ENCODE measurements at regions not wholly inside any gene's neighbourhood (a gene's known extent, or its start where the extent isn't known, plus 50 kb on each side); places are given as distances from the start of the nearest gene placed in this dataset.

GRCh38 chr5:67917561-67917960 is 298.0 kb upstream of the PIK3R1 start:
- TF ChIP-seq REST (IDR thresholded peaks at IDR 0.05; ENCODE audit: insufficient read depth in 1 of 2, low read depth in 2 of 2, low read length in 2 of 2) (no peak), TAF1 (IDR thresholded peaks at IDR 0.05; ENCODE audit: borderline replicate concordance, insufficient read depth, low read length) (no peak), SIN3A (IDR thresholded peaks at IDR 0.05; ENCODE audit: borderline replicate concordance, insufficient read depth, low read length) (no peak), POLR2AphosphoS5 (IDR thresholded peaks at IDR 0.05; ENCODE audit: low read depth, low read length) (no peak), FOXP2 (optimal IDR thresholded peaks at IDR 0.05; ENCODE audit: borderline replicate concordance, extremely low read depth, extremely low read length, insufficient read depth) (no peak)

- no peak for TF ChIP-seq TAF1 (IDR thresholded peaks at IDR 0.05; ENCODE audit: borderline replicate concordance, insufficient read depth, low read length)
- no peak for TF ChIP-seq FOXP2 (optimal IDR thresholded peaks at IDR 0.05; ENCODE audit: borderline replicate concordance, extremely low read depth, extremely low read length, insufficient read depth)
- no peak for TF ChIP-seq REST (IDR thresholded peaks at IDR 0.05; ENCODE audit: insufficient read depth in 1 of 2, low read depth in 2 of 2, low read length in 2 of 2)
- no peak for TF ChIP-seq SIN3A (IDR thresholded peaks at IDR 0.05; ENCODE audit: borderline replicate concordance, insufficient read depth, low read length)
- TF ChIP-seq POLR2AphosphoS5 (IDR thresholded peaks at IDR 0.05; ENCODE audit: low read depth, low read length) = no peak
Observed at GRCh38 chr5:67910546-67910945, 305.0 kb upstream of the PIK3R1 start.

GRCh38 chr5:67908126-67908765 is 307.3 kb upstream of the PIK3R1 start:
- no peak for TF ChIP-seq POLR2AphosphoS5 (IDR thresholded peaks at IDR 0.05; ENCODE audit: low read depth, low read length)
- TF ChIP-seq REST (IDR thresholded peaks at IDR 0.05; ENCODE audit: insufficient read depth in 1 of 2, low read depth in 2 of 2, low read length in 2 of 2) = no peak
- TF ChIP-seq SIN3A (IDR thresholded peaks at IDR 0.05; ENCODE audit: borderline replicate concordance, insufficient read depth, low read length) = no peak
- no peak for TF ChIP-seq FOXP2 (optimal IDR thresholded peaks at IDR 0.05; ENCODE audit: borderline replicate concordance, extremely low read depth, extremely low read length, insufficient read depth)
- TF ChIP-seq TAF1 (IDR thresholded peaks at IDR 0.05; ENCODE audit: borderline replicate concordance, insufficient read depth, low read length) = no peak

- TF ChIP-seq SIN3A (IDR thresholded peaks at IDR 0.05; ENCODE audit: borderline replicate concordance, insufficient read depth, low read length) (no peak), POLR2AphosphoS5 (IDR thresholded peaks at IDR 0.05; ENCODE audit: low read depth, low read length) (no peak), TAF1 (IDR thresholded peaks at IDR 0.05; ENCODE audit: borderline replicate concordance, insufficient read depth, low read length) (no peak), REST (IDR thresholded peaks at IDR 0.05; ENCODE audit: insufficient read depth in 1 of 2, low read depth in 2 of 2, low read length in 2 of 2) (no peak), FOXP2 (optimal IDR thresholded peaks at IDR 0.05; ENCODE audit: borderline replicate concordance, extremely low read depth, extremely low read length, insufficient read depth) (no peak)
Observed at GRCh38 chr5:67904366-67904765, 311.2 kb upstream of the PIK3R1 start.

Data from PFSK-1 (cell line).